Upper lobe of left lung (tissue), 6 donors: ENCODE measurements at regions not wholly inside any gene's neighbourhood (a gene's known extent, or its start where the extent isn't known, plus 50 kb on each side); places are given as distances from the start of the nearest gene placed in this dataset.
A peak's percentile ranks its signal among the peaks of the same experiment; 100 is the strongest.
"Not testable (repeated sequence)": the region's sequence is repeated elsewhere in the genome, so short reads cannot be mapped to it uniquely, and the experiment has no call there.

Source experiments
- ATAC-seq, 2 donors: fragments of 200-7000 bp; cut with Tn5 transposase; one replicate each; pipeline ENCODE4 v1.9.1; 2022; ENCODE audit warnings: mild to moderate bottlenecking in 2 of 2, moderate library complexity in 2 of 2; ENCODE audit not compliant: low FRiP score in 2 of 2
- DNase-seq, 2 donors: peaks; one replicate each; pipeline ENCODE4 v3.0.0-alpha.2; 2019 to 2020
- H3K27ac ChIP-seq, 4 donors: fragments of 200-600 bp; sonication (generic); one replicate each; pipeline ENCODE4 v1.5.1; 2016 to 2019
- H3K27me3 ChIP-seq, 4 donors: fragments of 200-600 bp; sonication (generic); one replicate each; pipeline ENCODE4 v1.5.1; 2017 to 2019
- H3K36me3 ChIP-seq, 4 donors: fragments of 200-600 bp; sonication (generic); one replicate each; pipeline ENCODE4 v1.5.1; 2016 to 2019
- H3K4me1 ChIP-seq, 4 donors: fragments of 200-600 bp; sonication (generic); one replicate each; pipeline ENCODE4 v1.5.1; 2018 to 2019
- H3K4me3 ChIP-seq, 4 donors: fragments of 200-600 bp; sonication (generic); one replicate each; pipeline ENCODE4 v1.5.1; 2017 to 2019; ENCODE audit warnings: mild to moderate bottlenecking in 2 of 4, moderate library complexity in 1 of 4
- H3K9me3 ChIP-seq, 4 donors: fragments of 200-600 bp; sonication (generic); one replicate each; pipeline ENCODE4 v1.5.1; 2018 to 2019
- CTCF ChIP-seq, 6 experiments: fragments of 450-650 bp in 4 of 6; fragments of 200-600 bp in 2 of 6; sonication (generic) in 2 of 6; IDR thresholded peaks; one replicate each; pipeline ENCODE4 v1.5.1; 2016 to 2019; ENCODE audit warnings: antibody characterized with exemption in 6 of 6
- EP300 ChIP-seq, 4 donors: sonication (generic); formaldehyde crosslinking; IDR thresholded peaks; one replicate each; pipeline ENCODE4 v1.5.1; 2017; ENCODE audit warnings: antibody characterized with exemption in 4 of 4, control low read depth in 2 of 4
- POLR2A ChIP-seq, 4 donors: fragments of 450-650 bp; IDR thresholded peaks; one replicate each; pipeline ENCODE4 v1.5.1; 2016 to 2017; ENCODE audit warnings: antibody characterized with exemption in 4 of 4, mild to moderate bottlenecking in 2 of 4
- POLR2AphosphoS5 ChIP-seq, 2 donors: sonication (generic); formaldehyde crosslinking; IDR thresholded peaks; one replicate each; pipeline ENCODE4 v1.5.1; 2017; ENCODE audit warnings: antibody characterized with exemption in 2 of 2
- WGBS, 2 donors: methylation state at CpG; one replicate each; pipeline ENCODE4 v1.1.5; 2017 to 2018; 5-methylcytosine and 5-hydroxymethylcytosine counted together
- donor health status: DM: no; HTN: no; CAD: no; lungs with moderate emphysema.
- donor health status: DM: no; HTN: yes; CAD: no; lungs with severe emphysema.

- no peaks in the 10 kb centered on the region for H3K27me3 ChIP-seq
- no peaks in the 10 kb centered on the region for H3K9me3 ChIP-seq
- ATAC-seq: no peak
- TF ChIP-seq EP300 (IDR thresholded peaks at IDR 0.05): no peak
- no peak for TF ChIP-seq CTCF (IDR thresholded peaks at IDR 0.05)
- no peak for TF ChIP-seq POLR2A (IDR thresholded peaks at IDR 0.05)
- TF ChIP-seq POLR2AphosphoS5 (IDR thresholded peaks at IDR 0.05): no peak
- H3K4me1 ChIP-seq: peaks cover 0 to 4% (median 0%) of the 10 kb centered on the region in 4 donors
- no peak overlapping the region for H3K27ac ChIP-seq
- H3K4me3 ChIP-seq: no peak overlapping the region
- H3K36me3 ChIP-seq: no peaks in the 10 kb centered on the region
- WGBS, 2 donors: 90% methylated on average over 5 of the region's 5 CpGs
- no peak for DNase-seq
These were observed 384.9 kb upstream of the SLC7A11 start for GRCh38 chr4:138627096-138627495.

- not testable (repeated sequence) for H3K9me3 ChIP-seq, H3K4me1 ChIP-seq, H3K36me3 ChIP-seq, H3K27ac ChIP-seq, DNase-seq, H3K27me3 ChIP-seq, H3K4me3 ChIP-seq, ATAC-seq
- 90 to 100% methylated on average over 2 to 4 of the region's 4 CpGs for WGBS, 2 donors
These were observed 380.2 kb upstream of the SLC7A11 start for GRCh38 chr4:138622362-138622761.

- no peak for DNase-seq
- TF ChIP-seq POLR2A (IDR thresholded peaks at IDR 0.05): no peak
- 85% methylated on average over 2 of the region's 2 CpGs for WGBS, 2 donors
These were observed 374.6 kb upstream of the SLC7A11 start for GRCh38 chr4:138616775-138617174.

GRCh38 chr4:138614398-138615142, 372.4 kb upstream of the SLC7A11 start:
- peaks cover 0 to 7% (median 2%) of the 10 kb centered on the region in 4 donors for H3K9me3 ChIP-seq
- no peaks in the 10 kb centered on the region for H3K4me1 ChIP-seq
- H3K27me3 ChIP-seq: no peaks in the 10 kb centered on the region
- no peak overlapping the region for H3K4me3 ChIP-seq
- H3K36me3 ChIP-seq: no peaks in the 10 kb centered on the region
- ATAC-seq (no peak), DNase-seq (no peak)
- no peak overlapping the region for H3K27ac ChIP-seq
- no peak for TF ChIP-seq POLR2AphosphoS5 (IDR thresholded peaks at IDR 0.05)
- TF ChIP-seq CTCF (IDR thresholded peaks at IDR 0.05): no peak
- TF ChIP-seq EP300 (IDR thresholded peaks at IDR 0.05): no peak
- 79 to 80% methylated on average over 3 of the region's 3 CpGs for WGBS, 2 donors

More at GRCh38 chr4:138616775-138617174, 374.6 kb upstream of the SLC7A11 start:
- peak in 1 of 2 donors; percentile 93 for ATAC-seq
- Histone ChIP-seq H3K4me3 (no peak overlapping the region), H3K4me1 (no peaks in the 10 kb centered on the region), H3K9me3 (peaks cover 0 to 7% (median 2%) of the 10 kb centered on the region in 4 donors), H3K27me3 (no peaks in the 10 kb centered on the region), H3K36me3 (no peaks in the 10 kb centered on the region), H3K27ac (no peak overlapping the region)

- ATAC-seq: no peak
- H3K4me3 ChIP-seq: no peak overlapping the region
- H3K27ac ChIP-seq: no peak overlapping the region
- TF ChIP-seq CTCF (IDR thresholded peaks at IDR 0.05) (no peak), EP300 (IDR thresholded peaks at IDR 0.05) (no peak), POLR2AphosphoS5 (IDR thresholded peaks at IDR 0.05) (no peak), POLR2A (IDR thresholded peaks at IDR 0.05) (no peak)
- no peak for DNase-seq
- H3K9me3 ChIP-seq: peaks cover 0 to 3% (median 0%) of the 10 kb centered on the region in 4 donors
- WGBS, 2 donors: 81 to 94% methylated on average over 1 of the region's 1 CpG
- H3K4me1 ChIP-seq: no peaks in the 10 kb centered on the region
- H3K36me3 ChIP-seq: no peaks in the 10 kb centered on the region
- no peaks in the 10 kb centered on the region for H3K27me3 ChIP-seq
These were observed 370.3 kb upstream of the SLC7A11 start for GRCh38 chr4:138612428-138612827.

- TF ChIP-seq POLR2AphosphoS5 (IDR thresholded peaks at IDR 0.05): no peak
- TF ChIP-seq CTCF (IDR thresholded peaks at IDR 0.05): no peak
- no peak for TF ChIP-seq POLR2A (IDR thresholded peaks at IDR 0.05)
- no peak for TF ChIP-seq EP300 (IDR thresholded peaks at IDR 0.05)
- no peak overlapping the region for H3K4me3 ChIP-seq
- WGBS, 2 donors: 55 to 67% methylated on average over 2 of the region's 2 CpGs
These were observed 369.6 kb upstream of the SLC7A11 start for GRCh38 chr4:138611721-138612120.

More at GRCh38 chr4:138611721-138612120, 369.6 kb upstream of the SLC7A11 start:
- Histone ChIP-seq H3K36me3 (no peaks in the 10 kb centered on the region), H3K4me1 (no peaks in the 10 kb centered on the region), H3K9me3 (peaks cover 0 to 3% (median 0%) of the 10 kb centered on the region in 4 donors), H3K27ac (no peak overlapping the region), H3K27me3 (no peaks in the 10 kb centered on the region)
- ATAC-seq (no peak), DNase-seq (no peak)
